ENCODE measurements at regions not wholly inside any gene's neighbourhood (a gene's known extent, or its start where the extent isn't known, plus 50 kb on each side); places are given as distances from the start of the nearest gene placed in this dataset.

DNA sequence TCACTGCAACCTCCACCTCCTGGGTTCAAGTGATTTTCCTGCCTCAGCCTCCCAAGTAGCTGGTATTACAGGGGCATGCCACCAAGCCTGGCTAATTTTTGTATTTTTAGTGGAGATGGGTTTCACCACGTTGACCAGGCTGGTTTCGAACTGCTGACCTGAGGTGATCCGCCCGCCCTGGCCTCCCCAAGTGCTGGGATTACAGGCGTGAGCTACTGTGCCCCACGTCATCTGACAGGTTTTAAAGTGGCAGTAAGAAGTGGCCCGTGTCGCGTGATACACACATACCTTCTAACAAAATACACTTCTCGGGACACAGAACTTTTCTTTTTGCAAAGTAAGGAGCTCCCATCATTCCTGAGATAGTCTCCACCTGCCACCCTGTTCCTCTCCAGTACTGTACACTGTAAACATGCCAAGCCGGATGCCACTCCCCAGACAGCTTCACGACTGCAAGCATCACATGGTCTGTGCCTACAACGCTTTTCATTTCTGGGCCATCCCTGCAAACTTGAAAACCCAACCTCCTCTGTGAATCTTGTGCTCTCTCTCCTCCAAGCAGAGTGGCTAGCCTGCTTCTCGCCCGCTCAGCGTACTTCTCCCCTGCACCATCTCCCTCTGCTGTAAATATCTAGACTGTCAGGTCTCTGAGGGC, 256.3 kb upstream of the KLF14 start:
- DNase-seq (ENCODE audit: low read depth in 2 of 3, low spot score in 1 of 3) = no peak

DNA sequence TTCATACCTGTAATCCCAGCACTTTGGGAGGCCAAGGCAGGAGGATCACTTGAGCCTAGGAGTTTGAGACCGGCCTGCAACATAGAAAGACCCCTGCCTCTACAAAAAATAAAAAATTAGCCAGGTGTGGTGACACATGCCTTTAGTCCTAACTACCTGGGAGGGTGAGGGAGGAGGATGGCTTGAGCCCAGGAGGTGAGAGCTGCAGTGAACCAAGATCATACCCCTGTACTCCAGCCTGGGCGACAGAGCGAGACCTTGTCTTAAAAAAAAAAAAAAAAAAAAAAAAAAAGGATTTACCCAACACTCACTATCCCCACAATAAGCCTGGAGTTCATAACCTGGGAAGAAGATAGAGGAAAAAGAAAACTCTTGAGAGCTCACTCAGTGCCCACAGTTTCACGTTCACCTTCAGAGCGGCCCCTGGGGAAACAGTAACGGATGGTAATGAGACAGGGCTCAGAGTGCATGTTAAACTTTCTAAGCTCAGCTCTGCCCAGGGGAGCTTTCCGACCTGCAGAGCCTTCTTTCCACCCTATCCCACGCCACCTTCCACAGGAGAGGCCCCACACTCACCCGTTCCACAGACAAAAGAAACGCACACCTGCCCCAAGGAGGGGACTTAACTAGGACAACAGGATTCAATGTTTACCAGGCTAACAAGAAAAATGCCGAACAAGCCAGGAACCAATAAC, 259.8 kb upstream of the KLF14 start:
- DNase-seq (ENCODE audit: low read depth in 2 of 3, low spot score in 1 of 3) = no peak

DNA sequence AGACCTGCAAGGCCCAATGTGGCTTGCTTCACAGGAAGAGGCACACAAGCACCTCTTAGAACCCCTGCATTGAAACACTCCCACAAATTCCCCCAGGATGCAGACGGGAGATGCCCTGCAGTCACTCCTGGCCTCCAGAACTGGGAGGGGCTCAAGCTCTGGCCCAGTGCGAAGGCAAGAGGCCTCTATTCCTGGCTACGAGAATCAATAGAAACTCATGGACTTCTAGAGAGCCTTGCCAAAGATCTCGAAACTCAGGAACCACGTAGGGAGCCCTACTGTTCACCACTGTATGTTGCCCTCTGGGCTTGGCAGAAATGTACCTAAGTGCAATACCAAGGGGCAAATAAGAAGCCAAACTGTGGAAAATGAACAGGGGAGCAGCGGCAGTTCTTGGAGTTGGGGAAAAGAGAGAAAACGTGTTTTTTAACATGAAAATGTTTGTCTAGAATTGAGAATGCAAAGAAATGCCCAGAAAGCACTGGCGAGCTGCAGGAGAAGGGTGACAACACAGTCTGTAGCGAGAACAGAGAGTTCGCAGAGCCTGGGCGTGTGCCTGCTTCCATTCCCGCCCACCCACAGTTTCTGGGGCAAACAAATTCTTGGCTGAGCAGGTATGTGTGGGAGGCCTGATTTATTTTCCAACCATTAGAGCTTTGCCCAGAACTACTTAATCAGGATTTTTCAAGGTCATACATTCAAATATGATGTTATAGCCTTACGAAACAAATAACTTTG, 260.5 kb upstream of the KLF14 start:
- DNase-seq (ENCODE audit: low read depth in 2 of 3, low spot score in 1 of 3) = no peak

GRCh38 chr7:130995252-130996081, 261.5 kb upstream of the KLF14 start:
- DNase-seq (ENCODE audit: low read depth in 2 of 3, low spot score in 1 of 3) = no peak

DNA sequence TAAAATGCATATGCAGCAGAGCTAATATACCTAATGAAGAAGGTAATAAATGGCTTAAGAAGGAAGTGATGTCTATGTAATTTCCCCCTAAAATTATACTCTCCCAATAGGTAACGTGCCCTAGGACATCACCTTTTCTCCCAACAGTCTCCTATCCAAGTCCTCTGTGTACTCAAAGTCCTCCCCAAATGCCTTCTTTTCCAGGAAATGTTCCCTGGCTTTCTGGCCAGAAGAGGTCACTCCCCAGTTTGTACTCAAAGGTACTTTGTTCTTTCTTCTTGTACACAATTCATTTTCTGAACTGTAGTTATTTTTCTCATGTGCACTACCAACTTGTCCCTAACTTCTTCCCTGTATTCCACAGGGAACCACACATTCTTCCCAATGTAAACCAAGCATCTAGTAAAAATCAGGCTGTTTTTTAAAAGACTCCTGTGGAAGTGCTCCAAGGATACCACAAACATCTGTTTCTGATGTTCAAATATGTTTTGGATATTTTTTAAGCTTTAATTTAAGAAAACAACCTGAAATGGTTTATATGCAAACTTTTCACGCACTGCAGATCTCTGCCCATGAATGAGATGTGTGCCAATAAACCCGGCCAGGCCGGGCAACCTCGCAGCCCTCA, 262.3 kb upstream of the KLF14 start:
- no peak for DNase-seq (ENCODE audit: low read depth in 2 of 3, low spot score in 1 of 3)

DNA sequence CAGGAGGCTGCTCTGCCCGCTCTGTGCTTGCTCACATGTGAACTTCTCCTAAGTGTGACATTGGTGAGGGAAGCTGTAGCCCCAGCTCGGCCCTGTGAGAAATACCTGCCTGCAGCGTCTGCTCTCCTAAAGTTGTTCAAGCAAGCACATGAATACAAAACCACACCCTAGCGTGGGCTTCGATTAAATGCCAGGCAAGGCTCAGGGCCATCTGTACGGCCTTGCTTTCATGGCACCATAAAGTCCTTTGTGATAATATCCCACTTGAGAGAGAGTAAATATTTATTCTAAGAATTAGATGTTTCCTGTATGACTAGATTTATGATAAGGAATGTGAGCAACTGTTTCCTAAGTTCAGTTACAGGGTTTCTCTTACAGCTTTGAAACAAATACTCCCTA, 262.8 kb upstream of the KLF14 start:
- DNase-seq (ENCODE audit: low read depth in 2 of 3, low spot score in 1 of 3) = no peak

DNA sequence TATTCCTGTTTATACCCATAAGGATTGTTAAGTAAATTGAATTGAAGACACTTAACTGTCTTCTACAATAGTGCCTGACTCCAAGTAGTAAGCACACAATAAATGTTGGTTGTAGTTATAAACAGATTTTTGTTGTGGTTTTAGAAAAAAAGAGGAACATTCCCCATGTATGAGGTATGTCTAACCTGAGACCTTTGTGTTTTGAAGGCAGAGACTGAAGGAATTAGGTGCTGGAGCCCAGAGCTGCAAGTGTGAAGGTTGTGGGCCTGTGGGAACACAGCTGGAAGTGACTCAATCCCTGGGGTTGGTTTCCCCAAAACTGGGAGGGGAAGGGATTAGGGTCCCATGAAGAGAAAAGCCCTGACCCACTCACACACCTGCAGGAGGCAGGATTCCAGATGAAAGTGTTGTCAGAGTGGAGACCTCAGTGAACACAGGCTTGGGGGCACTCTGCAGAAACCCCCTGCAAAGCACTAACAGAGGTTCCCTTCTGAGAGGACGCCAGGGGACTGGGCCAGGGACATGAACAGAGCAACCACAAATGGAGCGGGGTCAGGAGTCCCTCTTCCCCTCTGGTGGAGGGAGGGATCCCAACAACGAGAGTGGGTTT, 265.1 kb upstream of the KLF14 start:
- DNase-seq (ENCODE audit: low read depth in 2 of 3, low spot score in 1 of 3) = no peak

- no peak for DNase-seq (ENCODE audit: low read depth in 2 of 3, low spot score in 1 of 3)
These were observed 265.9 kb upstream of the KLF14 start for GRCh38 chr7:130999926-131000325.

- DNase-seq (ENCODE audit: low read depth in 2 of 3, low spot score in 1 of 3) = no peak
These were observed 266.4 kb upstream of the KLF14 start for GRCh38 chr7:131000389-131000788.

- no peak for DNase-seq (ENCODE audit: low read depth in 2 of 3, low spot score in 1 of 3)
These were observed 266.9 kb upstream of the KLF14 start for GRCh38 chr7:131000873-131001272.

- no peak for DNase-seq (ENCODE audit: low read depth in 2 of 3, low spot score in 1 of 3)
These were observed 268.6 kb upstream of the KLF14 start for GRCh38 chr7:131002600-131002999.

DNA sequence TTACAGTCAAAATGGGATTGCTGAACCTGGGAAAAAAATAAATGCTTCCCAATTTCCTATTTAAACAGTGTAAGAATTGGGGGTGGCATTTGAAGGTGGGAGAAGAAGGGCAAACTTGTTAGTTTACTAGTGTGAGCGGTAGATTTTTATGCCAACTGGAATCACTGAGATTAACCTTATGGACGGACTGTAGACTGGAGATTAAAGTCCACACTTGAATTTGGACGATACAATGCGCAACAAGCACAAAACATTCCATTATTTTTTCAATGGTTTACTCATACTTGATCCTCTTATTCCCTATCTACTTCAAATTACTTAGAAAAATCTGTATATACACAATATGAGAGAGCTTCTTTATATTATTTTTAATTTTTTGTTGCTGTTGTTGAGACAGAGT, 269.6 kb upstream of the KLF14 start:
- no peak for DNase-seq (ENCODE audit: low read depth in 2 of 3, low spot score in 1 of 3)

- DNase-seq (ENCODE audit: low read depth in 2 of 3, low spot score in 1 of 3) = no peak
These were observed 270.4 kb upstream of the KLF14 start for GRCh38 chr7:131004371-131004770.

GRCh38 chr7:131007439-131008330, 273.7 kb upstream of the KLF14 start:
- peak in 2 of 3 donors; percentile 54 to 63 for DNase-seq (ENCODE audit: low read depth in 2 of 3, low spot score in 1 of 3)

DNA sequence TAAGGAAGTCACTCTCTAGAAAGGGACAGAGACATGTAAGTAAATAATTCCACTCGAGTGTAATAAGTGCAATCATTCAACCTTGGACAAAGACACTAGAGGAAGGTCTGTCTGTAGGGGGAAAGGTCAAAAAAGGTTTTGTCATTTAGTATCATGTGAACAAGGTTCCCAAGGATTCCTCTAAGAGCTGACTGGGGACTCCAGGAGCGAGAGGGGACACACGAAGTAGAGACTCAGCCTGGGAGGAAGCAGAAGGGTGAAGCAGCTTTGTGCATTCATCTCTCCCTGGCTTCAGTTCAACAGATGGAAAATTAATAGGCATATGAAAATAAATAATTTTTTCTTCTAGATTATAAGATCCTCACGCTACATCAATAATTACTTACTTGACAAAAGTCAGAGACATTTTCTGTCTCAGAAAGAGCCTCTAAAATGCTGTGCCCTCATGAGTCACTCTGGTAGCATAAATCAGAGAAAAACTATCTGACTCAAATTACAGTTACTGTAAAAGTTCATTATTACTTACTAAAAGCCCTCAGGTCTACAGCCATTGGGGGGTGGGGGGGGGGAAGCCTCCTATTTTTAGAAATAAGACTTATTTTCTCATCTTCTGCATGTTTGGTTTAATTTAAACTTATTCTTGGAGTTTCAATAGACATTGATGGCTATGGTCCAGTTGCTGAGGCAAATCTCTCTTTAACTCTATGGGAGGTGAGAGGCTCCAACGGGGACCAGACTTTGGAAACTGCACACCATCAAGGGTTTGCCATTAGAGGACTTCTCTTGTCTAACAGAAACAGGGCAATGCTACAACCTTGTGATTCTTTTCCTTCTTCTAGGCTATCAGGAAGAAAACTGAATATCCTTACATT, 275.1 kb upstream of the KLF14 start:
- DNase-seq (ENCODE audit: low read depth in 2 of 3, low spot score in 1 of 3) = no peak

GRCh38 chr7:131010029-131010716, 276.2 kb upstream of the KLF14 start:
- DNase-seq (ENCODE audit: low read depth in 2 of 3, low spot score in 1 of 3) = no peak

DNA sequence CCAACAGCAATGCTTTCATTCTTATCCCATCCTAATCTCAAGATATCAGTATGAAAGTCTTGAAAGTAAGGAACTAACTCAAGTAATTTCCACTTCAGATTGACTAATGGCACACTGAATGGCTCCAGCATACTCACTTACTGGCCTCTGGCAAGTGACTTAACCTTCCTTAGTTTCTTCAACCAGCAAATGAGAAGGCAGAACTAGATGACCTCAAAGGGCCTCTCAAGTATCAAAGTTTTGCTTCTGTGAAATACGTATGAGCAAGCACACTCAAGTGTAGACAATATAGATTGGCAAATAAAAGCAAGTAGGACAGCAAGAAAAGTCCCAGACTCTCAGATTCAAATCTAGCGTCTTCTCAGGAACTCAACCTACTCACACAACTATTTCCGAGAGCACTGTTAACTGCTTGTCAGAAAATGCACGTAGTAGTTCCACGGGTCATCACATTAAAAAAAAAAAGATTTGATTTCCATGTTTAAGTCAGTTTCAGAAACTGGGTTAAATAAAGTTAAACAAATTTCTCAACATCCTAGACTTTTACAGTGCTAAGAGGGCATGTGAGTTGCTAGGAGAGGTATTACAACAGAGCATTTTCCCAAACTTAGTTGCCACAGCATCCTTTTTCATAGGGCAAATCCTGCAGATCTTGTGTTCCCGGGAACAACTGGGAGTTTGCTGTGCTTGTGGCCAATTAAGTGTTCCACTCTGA, 276.9 kb upstream of the KLF14 start:
- DNase-seq (ENCODE audit: low read depth in 2 of 3, low spot score in 1 of 3) = no peak

DNA sequence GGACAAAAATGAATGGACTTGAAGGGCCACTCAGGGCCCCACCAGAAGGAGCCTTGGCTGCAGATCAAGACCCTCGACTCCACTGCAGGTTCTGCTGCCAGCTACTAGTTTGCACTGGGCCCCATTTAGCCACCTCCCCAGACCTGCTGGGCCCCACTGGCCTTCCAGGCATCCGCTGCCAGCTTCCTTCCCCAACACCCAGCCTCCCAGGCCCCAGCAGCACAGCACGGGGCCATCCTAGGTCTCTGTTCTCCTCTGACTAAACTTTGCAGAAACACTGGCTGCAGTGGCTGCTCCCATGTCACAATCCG, 277.4 kb upstream of the KLF14 start:
- DNase-seq (ENCODE audit: low read depth in 2 of 3, low spot score in 1 of 3) = no peak
